Right forelimb (tissue), 1 donor: ENCODE measurements at regions not wholly inside any gene's neighbourhood (a gene's known extent, or its start where the extent isn't known, plus 50 kb on each side); places are given as distances from the start of the nearest gene placed in this dataset.
"Not testable (repeated sequence)": the region's sequence is repeated elsewhere in the genome, so short reads cannot be mapped to it uniquely, and the experiment has no call there.

ENCODE experiments used
- DNase-seq: peaks from one replicate; pipeline ENCODE4 v3.0.0-alpha.2; 2018

DNA sequence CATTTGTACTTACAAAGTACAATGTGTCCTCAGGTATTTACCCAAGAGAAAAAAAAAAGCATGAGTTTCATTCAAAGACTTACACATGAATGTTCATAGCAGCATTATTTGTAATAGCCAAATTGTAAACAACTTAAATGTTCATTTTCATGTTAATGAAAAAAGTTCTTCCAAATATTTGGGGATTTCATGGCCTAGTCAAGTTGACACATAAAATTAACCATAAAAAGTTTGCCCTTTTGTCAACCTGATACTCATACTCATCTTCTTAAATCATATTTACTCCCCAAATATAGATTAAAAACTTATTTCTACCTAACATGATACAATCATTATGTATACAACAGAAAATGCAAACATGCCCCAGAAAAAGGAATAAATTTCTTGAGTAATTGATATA is 112.5 kb upstream of the EMCN start:
- no peak for DNase-seq

DNA sequence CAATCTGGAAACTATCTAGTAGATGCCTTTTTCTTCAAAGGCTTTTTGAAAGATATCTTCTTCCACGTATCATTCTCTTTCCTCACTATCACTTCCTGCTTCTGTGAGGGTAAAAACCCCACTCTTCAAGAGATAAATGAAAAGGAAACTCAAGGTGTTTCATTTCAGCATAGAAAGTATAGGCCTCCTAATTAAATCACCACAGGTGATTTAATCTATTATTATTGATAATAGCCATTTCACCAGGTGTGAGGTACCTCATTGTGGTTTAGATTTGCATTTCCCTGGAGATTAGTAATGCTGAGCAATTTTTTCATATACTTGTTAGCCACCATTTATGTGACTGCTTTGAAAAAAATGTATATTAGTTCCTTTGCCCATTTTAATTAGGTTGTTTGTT is 92.0 kb upstream of the EMCN start:
- DNase-seq: no peak

DNA sequence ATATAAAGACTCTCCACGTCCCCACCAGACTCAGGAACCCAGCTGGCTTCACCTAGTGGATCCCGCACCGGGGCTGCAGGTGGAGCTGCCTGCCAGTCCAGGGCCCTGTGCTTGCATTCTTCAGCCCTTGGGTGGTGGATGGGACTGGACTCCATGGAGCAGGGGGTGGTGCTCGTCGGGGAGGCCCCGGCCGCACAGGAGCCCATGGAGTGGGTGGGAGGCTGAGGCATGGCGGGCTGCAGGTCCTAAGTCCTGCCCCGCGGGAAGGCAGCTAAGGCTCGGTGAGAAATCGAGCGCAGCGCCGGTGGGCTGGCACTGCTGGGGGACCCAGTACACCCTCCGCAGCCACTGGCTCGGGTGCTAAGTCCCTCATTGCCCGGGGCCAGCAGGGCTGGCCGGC is 90.8 kb upstream of the EMCN start:
- DNase-seq: not testable (repeated sequence)

DNA sequence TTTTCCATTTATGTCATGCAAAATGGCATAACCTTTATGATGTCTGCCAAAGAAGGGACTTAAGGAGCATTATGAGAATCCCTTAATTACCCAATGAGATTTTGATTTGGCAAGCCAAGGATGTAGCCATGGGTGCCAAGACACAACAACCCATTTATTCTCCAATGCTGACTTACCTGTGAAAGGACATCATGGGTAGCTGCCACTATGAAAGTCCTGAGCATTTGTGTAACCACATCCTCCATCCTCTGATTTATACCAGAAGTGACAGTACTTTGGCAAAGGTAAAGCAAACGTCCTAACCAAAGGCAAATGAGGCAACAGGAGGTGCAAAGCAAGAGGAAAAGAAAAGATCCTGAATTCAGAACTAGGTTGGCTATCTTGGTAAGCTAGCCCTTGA is 87.3 kb upstream of the EMCN start:
- no peak for DNase-seq

DNA sequence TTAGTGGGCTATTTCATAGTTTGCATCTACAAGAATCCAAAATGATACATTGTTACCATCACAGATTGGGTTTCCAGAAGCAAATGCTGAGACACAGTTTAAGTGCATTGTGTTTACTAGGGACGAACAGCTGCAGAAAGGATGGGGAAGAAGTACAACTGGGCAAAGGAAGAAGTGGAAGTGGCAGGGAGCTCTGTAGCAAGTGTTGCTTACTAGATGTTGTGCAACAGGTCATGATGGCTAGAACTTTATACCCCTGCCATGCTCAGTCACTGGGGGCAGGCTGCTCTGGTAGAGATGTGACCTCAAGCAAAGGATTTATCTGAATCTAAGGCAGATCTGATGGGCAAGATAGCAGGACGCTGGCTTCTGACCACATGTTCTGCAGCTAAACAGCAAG is 76.1 kb upstream of the EMCN start:
- no peak for DNase-seq

DNA sequence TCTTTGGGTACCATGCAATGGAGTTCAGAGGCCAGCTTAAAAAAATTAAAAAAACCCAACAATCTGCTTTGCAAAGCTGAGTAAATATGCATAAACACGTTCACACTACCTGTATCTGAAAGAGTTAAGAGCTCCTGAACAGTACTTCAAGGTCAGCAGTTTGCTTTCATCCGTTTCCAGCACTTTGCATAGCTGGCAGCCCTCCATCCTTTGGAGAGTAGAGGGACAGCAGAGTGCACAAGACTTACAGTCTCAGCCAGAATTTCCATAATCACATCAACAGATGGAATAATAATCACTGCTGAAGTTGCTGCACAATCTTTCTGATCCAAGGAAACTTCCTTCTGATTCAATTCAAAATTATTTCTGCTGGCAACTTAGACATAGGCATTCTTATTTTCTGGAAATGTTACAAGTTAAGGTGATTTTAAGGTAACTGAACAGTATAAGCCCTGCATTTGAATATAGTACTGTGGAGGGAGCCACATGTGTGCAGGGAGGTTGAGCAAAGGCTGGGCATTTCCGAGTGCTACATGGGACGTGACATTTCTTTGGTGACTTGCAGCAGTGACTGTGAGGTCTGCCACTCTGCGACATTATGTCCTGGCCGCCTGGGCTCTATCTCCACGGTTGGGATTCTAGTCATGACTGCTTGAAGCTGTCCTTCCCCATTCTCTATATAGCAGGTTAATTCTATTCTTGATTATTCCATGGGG is 73.5 kb upstream of the EMCN start:
- peak; percentile 79 for DNase-seq

DNA sequence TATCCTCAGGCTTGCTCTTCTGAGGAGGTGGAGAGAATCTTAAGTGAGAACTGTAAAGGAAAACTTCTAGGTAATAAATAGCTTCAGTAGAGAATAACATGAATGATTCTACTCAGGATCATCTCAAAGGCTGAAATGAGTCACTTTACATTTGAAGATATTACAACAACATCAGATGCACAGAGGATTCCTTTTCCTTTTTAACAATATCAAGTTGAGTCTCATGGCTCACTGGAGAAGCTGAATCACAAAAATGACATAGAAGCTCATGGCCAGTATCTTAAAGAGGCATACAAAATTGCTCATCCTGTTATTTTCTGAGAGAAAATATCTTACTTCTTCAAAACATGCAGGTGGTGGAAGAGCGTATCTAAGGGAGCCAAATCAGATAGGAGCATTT is 72.5 kb upstream of the EMCN start:
- DNase-seq: no peak

DNA sequence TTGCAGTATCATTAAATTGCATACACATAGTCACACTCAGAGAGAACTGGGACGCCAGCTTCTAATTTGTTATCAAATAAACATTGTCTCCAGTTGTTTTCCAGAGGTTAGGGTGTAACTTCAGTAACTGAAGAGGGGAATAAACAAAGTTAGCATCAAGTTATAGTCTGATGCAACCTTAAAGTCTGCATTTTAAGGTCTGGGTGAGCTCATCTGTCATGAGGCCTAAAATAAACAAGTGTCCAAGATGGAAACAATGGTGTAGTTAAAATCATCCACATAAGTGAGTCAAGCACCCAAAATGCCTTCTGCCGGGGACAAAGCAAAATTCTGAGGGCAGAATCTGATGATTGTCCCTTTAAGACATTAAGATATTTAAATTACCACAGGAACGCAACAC is 70.3 kb upstream of the EMCN start:
- no peak for DNase-seq

DNA sequence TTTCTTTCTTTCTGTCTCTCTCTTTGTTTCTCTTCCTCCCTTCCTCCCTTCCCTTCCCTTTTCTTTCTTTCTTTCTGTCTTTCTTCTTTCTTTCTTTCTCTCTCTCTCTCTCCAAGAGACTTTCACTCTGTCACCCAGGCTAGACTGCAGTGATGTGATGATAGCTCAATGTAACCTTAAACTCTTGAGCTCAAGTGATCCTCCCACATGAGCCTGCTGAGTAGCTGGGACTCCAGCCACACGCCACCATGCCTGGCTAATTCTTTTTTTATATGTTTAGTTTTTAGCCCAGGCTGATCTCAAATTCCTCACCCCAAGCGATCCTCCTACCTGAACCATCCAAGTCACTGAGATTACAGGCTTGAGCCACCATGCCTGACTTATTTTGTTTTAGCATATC is 64.3 kb upstream of the EMCN start:
- no peak for DNase-seq

DNA sequence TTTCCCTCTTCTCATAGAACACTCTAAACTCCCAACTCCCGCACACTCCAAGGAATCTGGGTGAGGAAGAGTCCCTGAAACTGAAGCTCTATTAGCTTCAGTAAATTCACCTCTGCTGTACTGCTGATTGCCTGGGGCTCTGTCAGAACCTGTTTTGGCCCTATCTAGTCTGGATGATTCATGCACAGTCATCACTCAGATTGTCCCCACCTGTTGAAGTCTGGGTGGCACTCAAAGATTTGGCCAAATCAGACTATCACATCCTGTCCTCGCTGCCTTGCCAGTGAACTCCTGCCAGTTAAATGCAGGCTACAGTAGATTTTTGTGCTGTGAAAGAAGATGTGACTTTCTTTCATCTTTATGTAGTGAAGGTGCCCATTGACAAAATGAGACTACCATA is 63.5 kb upstream of the EMCN start:
- DNase-seq: no peak

DNA sequence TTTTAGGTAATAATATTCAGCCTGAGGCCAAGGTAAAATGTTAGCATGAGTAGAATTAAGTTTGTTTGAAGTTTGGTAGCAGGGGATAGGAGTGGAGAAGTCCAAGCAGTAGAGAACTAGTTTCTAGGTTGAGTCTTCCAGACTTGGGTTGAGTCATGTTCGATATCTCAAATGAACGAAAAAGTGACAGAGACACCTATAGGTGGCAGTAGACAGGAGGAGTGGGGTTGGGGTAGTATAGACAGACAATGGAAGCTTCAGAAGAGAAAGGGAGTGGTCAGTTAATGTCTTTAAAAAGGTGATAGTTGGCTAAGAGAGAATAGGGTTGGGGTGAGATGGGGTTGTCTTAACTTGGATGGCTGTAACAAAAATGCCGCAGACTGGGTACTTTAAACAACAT is 58.7 kb upstream of the EMCN start:
- DNase-seq: no peak

DNA sequence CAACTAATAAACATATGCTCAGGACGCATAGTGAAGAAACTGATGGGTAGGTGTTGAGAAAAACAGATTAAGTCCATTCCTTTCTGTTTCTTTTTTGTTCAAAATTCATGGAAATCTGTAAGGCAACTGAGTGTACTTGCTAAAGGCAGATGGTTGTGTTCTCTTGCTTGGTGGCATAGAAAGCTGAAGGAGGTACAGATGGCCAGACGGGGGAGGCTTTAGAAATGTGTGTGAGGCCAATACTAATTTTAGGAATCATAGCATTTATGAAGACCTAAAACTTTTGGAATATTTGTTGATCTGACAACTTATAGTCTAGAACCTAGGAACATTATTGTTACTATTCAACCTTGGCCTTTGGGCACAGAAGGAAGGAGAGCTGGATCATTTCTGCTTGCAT is 56.8 kb upstream of the EMCN start:
- no peak for DNase-seq

DNA sequence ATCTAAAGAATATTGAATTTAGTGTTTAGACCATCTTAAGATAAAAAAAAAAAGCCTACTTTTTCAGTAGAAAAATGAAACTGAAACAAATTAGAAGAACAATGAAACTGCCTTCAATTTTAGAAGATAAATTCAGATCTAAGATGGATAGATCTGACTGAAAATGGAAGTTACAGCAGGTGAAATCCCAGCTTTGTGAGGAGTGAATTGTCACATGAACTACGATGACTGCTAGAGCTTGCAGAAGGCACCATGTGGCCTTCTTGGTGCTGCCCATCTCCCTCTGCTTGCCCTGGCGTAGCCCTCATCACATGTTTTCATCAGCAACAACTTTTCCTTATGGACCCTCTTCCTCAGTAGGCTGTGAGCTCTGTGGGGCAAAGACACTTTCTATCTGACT is 51.4 kb upstream of the EMCN start:
- DNase-seq: no peak
